ENCODE measurements at regions not wholly inside any gene's neighbourhood (a gene's known extent, or its start where the extent isn't known, plus 50 kb on each side); places are given as distances from the start of the nearest gene placed in this dataset.

GRCh38 chr16:55136356-55137150, 187.4 kb upstream of the IRX6 start:
- H3K4me3 ChIP-seq (ENCODE audit: low read depth, low read length) = no peak overlapping the region
- TF ChIP-seq, protein P1, sequence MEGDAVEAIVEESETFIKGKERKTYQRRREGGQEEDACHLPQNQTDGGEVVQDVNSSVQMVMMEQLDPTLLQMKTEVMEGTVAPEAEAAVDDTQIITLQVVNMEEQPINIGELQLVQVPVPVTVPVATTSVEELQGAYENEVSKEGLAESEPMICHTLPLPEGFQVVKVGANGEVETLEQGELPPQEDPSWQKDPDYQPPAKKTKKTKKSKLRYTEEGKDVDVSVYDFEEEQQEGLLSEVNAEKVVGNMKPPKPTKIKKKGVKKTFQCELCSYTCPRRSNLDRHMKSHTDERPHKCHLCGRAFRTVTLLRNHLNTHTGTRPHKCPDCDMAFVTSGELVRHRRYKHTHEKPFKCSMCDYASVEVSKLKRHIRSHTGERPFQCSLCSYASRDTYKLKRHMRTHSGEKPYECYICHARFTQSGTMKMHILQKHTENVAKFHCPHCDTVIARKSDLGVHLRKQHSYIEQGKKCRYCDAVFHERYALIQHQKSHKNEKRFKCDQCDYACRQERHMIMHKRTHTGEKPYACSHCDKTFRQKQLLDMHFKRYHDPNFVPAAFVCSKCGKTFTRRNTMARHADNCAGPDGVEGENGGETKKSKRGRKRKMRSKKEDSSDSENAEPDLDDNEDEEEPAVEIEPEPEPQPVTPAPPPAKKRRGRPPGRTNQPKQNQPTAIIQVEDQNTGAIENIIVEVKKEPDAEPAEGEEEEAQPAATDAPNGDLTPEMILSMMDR (conservative IDR thresholded peaks at IDR 0.05; ENCODE audit: low read depth, low read length) = no peak
- DNase-seq (ENCODE audit: low read depth) = no peak

- TF ChIP-seq, protein P1 (conservative IDR thresholded peaks at IDR 0.05; ENCODE audit: low read depth, low read length) = no peak
- H3K4me3 ChIP-seq (ENCODE audit: low read depth, low read length) = no peak overlapping the region
These were observed 185.7 kb upstream of the IRX6 start for GRCh38 chr16:55138298-55138697.

GRCh38 chr16:55142405-55142804, 181.6 kb upstream of the IRX6 start:
- H3K4me3 ChIP-seq (ENCODE audit: low read depth, low read length) = no peak overlapping the region
- TF ChIP-seq, protein P1 (conservative IDR thresholded peaks at IDR 0.05; ENCODE audit: low read depth, low read length) = no peak
- no peak for DNase-seq (ENCODE audit: low read depth)

More at GRCh38 chr16:55138298-55138697, 185.7 kb upstream of the IRX6 start:
- no peak for DNase-seq (ENCODE audit: low read depth)

- no peak for DNase-seq (ENCODE audit: low read depth)
- TF ChIP-seq, protein P1 (conservative IDR thresholded peaks at IDR 0.05; ENCODE audit: low read depth, low read length) = no peak
- no peak overlapping the region for H3K4me3 ChIP-seq (ENCODE audit: low read depth, low read length)
These were observed 179.4 kb upstream of the IRX6 start for GRCh38 chr16:55144651-55145050.

DNA sequence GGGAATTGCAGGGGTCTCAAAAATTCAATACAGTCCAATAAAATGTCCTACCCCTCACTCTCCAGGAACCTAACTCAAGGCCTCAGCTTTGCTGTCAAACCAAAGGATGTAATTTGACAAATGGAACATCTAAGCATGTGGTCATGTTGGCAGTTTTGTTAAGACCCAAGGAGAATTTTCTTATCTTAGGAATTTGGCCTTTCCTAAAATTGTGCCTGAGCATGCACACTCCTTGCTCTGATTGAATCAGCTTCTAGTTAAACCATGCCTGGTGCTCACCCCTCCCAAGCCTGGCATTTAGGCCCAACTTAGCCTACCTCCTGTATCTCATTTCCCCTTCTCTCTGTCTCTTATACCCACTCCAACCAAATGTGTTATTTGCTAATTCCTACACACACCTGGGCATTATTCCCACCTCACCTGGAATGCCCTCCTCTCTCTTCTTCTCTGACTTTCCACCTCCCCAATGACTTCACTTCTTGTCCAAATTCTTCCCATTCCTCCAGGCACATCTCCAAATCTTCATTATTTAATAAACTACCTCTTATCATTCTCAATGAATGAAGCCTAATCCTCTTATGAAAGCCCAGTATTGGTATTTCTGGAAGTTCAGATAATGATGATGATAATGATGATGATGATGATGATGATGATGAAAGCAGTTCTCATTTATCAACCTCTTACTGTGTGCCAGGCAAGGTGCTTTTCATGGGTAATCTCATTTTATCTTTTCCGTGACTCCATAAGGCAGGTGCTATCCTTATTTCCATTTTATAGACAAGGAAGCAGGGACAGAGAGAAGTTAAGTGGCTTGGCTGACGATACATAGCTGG, 178.0 kb upstream of the IRX6 start:
- TF ChIP-seq, protein P1 (conservative IDR thresholded peaks at IDR 0.05; ENCODE audit: low read depth, low read length) = no peak
- DNase-seq (ENCODE audit: low read depth) = no peak
- H3K4me3 ChIP-seq (ENCODE audit: low read depth, low read length) = no peak overlapping the region

DNA sequence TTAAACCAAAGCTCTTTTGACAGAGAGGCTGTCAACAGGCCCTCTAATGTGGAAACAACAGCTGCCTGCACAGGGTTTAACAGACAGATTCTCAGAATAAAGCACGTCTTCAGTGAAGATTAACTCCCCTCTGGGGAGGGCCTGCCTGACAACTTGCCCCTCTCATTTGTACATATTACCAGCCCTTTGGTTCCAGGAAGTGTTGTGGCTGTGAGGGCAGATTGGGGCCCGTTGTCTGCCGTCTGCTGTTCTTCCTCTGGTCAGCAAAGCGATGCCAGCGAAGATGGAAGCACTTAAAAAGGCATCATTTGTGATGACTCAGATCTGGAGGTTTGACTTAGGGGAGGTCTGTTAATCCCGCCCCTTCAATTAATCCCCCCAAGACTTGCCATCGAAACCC, 177.0 kb upstream of the IRX6 start:
- no peak for DNase-seq (ENCODE audit: low read depth)
- H3K4me3 ChIP-seq (ENCODE audit: low read depth, low read length) = no peak overlapping the region
- TF ChIP-seq, protein P1 (conservative IDR thresholded peaks at IDR 0.05; ENCODE audit: low read depth, low read length) = no peak
